Sigmoid colon (tissue), 6 donors: ENCODE measurements at regions not wholly inside any gene's neighbourhood (a gene's known extent, or its start where the extent isn't known, plus 50 kb on each side); places are given as distances from the start of the nearest gene placed in this dataset.

Experiments used
- DNase-seq: peaks from one replicate; pipeline ENCODE4 v3.0.0-alpha.2; 2019
- H3K27ac ChIP-seq, 4 donors: fragments of 200-600 bp; sonication (generic); one replicate each; pipeline ENCODE4 v1.5.1; 2016 to 2019; ENCODE audit warnings: mild to moderate bottlenecking in 1 of 4
- H3K27me3 ChIP-seq, 3 donors: fragments of 200-600 bp; sonication (generic); one replicate each; pipeline ENCODE4 v1.5.1; 2019; ENCODE audit warnings: mild to moderate bottlenecking in 1 of 3
- H3K36me3 ChIP-seq, 4 donors: fragments of 200-600 bp; sonication (generic); one replicate each; pipeline ENCODE4 v1.5.1; 2016 to 2019
- H3K4me1 ChIP-seq, 4 donors: fragments of 200-600 bp; sonication (generic); one replicate each; pipeline ENCODE4 v1.5.1; 2017 to 2019
- H3K4me3 ChIP-seq, 4 donors: fragments of 200-600 bp; sonication (generic); one replicate each; pipeline ENCODE4 v1.5.1; 2017 to 2019; ENCODE audit warnings: mild to moderate bottlenecking in 2 of 4, moderate library complexity in 1 of 4
- H3K9me3 ChIP-seq, 4 donors: fragments of 200-600 bp in 3 of 4; sonication (generic) in 3 of 4; one replicate each; pipeline versions ENCODE4 v1.5.1 to v1.6.1; 2013 to 2019
- CTCF ChIP-seq, 4 experiments: fragments of 450-650 bp in 3 of 4; fragments of 200-600 bp in 1 of 4; IDR thresholded peaks; one replicate each; pipeline ENCODE4 v1.5.1; 2016 to 2019; ENCODE audit warnings: antibody characterized with exemption in 4 of 4, mild to moderate bottlenecking in 3 of 4, moderate library complexity in 2 of 4
- EP300 ChIP-seq, 4 donors: sonication (generic); formaldehyde crosslinking; IDR thresholded peaks; one replicate each; pipeline ENCODE4 v1.6.1; 2017; ENCODE audit warnings: antibody characterized with exemption in 4 of 4
- POLR2A ChIP-seq, 2 donors: fragments of 450-650 bp; IDR thresholded peaks; one replicate each; pipeline ENCODE4 v1.6.1; 2016; ENCODE audit warnings: antibody characterized with exemption in 2 of 2, mild to moderate bottlenecking in 2 of 2, moderate library complexity in 2 of 2
- POLR2AphosphoS5 ChIP-seq, 4 donors: sonication (generic); formaldehyde crosslinking; IDR thresholded peaks; one replicate each; pipeline ENCODE4 v1.6.1; 2017; ENCODE audit warnings: antibody characterized with exemption in 4 of 4
- WGBS, 2 donors: extraction: QIAGEN DNeasy Blood & Tissue Kit; methylation state at CpG; one replicate each; pipeline ENCODE4 v1.1.7; 2013; 5-methylcytosine and 5-hydroxymethylcytosine counted together
- intact Hi-C: fragments of 100-400 bp; cut with DNase I; formaldehyde crosslinking; loops from one replicate; pipeline ENCODE4 v1.15.1; 2023
- donor health status: healthy with polysubstance abuse.
- donor health status: healthy.

- TF ChIP-seq EP300 (IDR thresholded peaks at IDR 0.05), result no peak
- no peak for TF ChIP-seq POLR2A (IDR thresholded peaks at IDR 0.05)
- no peak for TF ChIP-seq POLR2AphosphoS5 (IDR thresholded peaks at IDR 0.05)
- no peak for TF ChIP-seq CTCF (IDR thresholded peaks at IDR 0.05)
- WGBS, 2 donors, result 62 to 76% methylated on average over 10 of the region's 10 CpGs
Observed at GRCh38 chr6:163745536-163746400, 331.2 kb downstream of the QKI start.

DNA sequence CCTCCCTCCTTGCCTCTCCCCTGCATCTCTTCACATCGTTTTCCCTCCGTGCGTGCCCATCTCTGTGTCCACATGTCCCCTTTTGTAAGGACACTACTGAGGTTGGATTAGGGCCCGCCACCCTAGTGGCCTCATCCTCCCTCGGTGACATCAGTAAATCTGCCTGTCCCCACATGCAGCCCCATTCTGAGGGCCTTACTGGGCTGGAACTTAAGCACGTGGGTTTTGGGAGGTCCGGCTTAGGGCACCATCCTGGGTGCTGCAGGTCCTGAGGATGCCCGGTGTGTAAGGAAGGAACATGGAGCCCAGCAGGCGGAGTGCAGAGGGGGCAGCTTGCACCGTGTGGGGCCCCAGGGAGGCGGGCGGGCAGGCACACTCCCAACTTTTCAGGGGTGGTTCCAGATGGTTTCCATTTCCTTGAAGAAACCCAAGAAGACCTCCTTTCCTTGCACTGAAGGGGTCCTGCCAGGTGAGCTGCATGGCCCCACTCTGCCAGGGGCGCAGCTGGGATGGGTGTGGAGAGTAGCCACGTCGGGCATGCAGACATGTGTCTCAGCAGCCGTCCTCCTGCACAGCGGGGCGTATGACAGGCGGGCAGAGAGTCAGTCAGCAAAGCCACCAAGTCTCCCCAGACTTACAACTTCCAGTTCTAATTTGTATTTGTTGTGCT is 329.9 kb downstream of the QKI start:
- TF ChIP-seq POLR2A (IDR thresholded peaks at IDR 0.05) (no peak), POLR2AphosphoS5 (IDR thresholded peaks at IDR 0.05) (no peak), CTCF (IDR thresholded peaks at IDR 0.05) (no peak), EP300 (IDR thresholded peaks at IDR 0.05) (no peak)
- peaks cover 0 to 9% (median 3%) of the 10 kb centered on the region in 4 donors for H3K4me1 ChIP-seq
- 91 to 94% methylated on average over 19 of the region's 19 CpGs for WGBS, 2 donors
- DNase-seq, result no peak
- no peak overlapping the region for H3K27ac ChIP-seq
- no peak overlapping the region for H3K4me3 ChIP-seq
- H3K27me3 ChIP-seq, result no peaks in the 10 kb centered on the region
- intact Hi-C loops, result no loop called here
- no peaks in the 10 kb centered on the region for H3K9me3 ChIP-seq
- no peaks in the 10 kb centered on the region for H3K36me3 ChIP-seq

More at GRCh38 chr6:163745536-163746400, 331.2 kb downstream of the QKI start:
- Histone ChIP-seq H3K9me3 (no peaks in the 10 kb centered on the region), H3K27me3 (no peaks in the 10 kb centered on the region), H3K27ac (no peak overlapping the region), H3K36me3 (no peaks in the 10 kb centered on the region), H3K4me3 (no peak overlapping the region), H3K4me1 (peaks cover 0 to 9% (median 2%) of the 10 kb centered on the region in 4 donors)
- no peak for DNase-seq
- intact Hi-C loops, result no loop called here

GRCh38 chr6:163743796-163744195 is 329.3 kb downstream of the QKI start:
- H3K4me3 ChIP-seq, result no peak overlapping the region
- intact Hi-C loops, result no loop called here
- TF ChIP-seq EP300 (IDR thresholded peaks at IDR 0.05), result no peak
- no peak for TF ChIP-seq POLR2A (IDR thresholded peaks at IDR 0.05)
- TF ChIP-seq CTCF (IDR thresholded peaks at IDR 0.05), result no peak
- TF ChIP-seq POLR2AphosphoS5 (IDR thresholded peaks at IDR 0.05), result no peak
- DNase-seq, result no peak
- H3K27ac ChIP-seq, result no peak overlapping the region
- H3K4me1 ChIP-seq, result peaks cover 0 to 9% (median 6%) of the 10 kb centered on the region in 4 donors
- no peaks in the 10 kb centered on the region for H3K27me3 ChIP-seq
- WGBS, 2 donors, result 73 to 85% methylated on average over 4 of the region's 4 CpGs
- H3K9me3 ChIP-seq, result no peaks in the 10 kb centered on the region
- no peaks in the 10 kb centered on the region for H3K36me3 ChIP-seq

- H3K27me3 ChIP-seq, result no peaks in the 10 kb centered on the region
- H3K27ac ChIP-seq, result no peak overlapping the region
- no peaks in the 10 kb centered on the region for H3K9me3 ChIP-seq
- no peak for DNase-seq
- H3K4me3 ChIP-seq, result no peak overlapping the region
- H3K36me3 ChIP-seq, result no peaks in the 10 kb centered on the region
- TF ChIP-seq EP300 (IDR thresholded peaks at IDR 0.05) (no peak), CTCF (IDR thresholded peaks at IDR 0.05) (no peak)
- intact Hi-C loops, result no loop called here
- peaks cover 0 to 9% (median 6%) of the 10 kb centered on the region in 4 donors for H3K4me1 ChIP-seq
- 76 to 77% methylated on average over 17 of the region's 17 CpGs for WGBS, 2 donors
Observed at GRCh38 chr6:163741743-163742363, 327.3 kb downstream of the QKI start.
